Mammary epithelial cell (primary cell): ENCODE measurements at regions not wholly inside any gene's neighbourhood (a gene's known extent, or its start where the extent isn't known, plus 50 kb on each side); places are given as distances from the start of the nearest gene placed in this dataset.

Experiments
- CTCF ChIP-seq, 2 donors: IDR thresholded peaks in 1 of 2; conservative IDR thresholded peaks in 1 of 2; 2 replicates each; pipeline ENCODE4 v1.5.1; 2011 to 2012; ENCODE audit warnings: inconsistent platforms in 2 of 2, low read length in 2 of 2, mild to moderate bottlenecking in 2 of 2, control low read depth in 1 of 2, low read depth in 1 of 2; ENCODE audit not compliant: insufficient read depth in 1 of 2; ENCODE audit errors: extremely low read depth in 1 of 2
- EZH2 ChIP-seq: IDR thresholded peaks from 2 replicates; pipeline ENCODE4 v1.6.1; 2012; ENCODE audit warnings: low read length, inconsistent platforms, borderline replicate concordance

GRCh38 chr2:150715501-150715900, 228.0 kb upstream of the RND3 start:
- no peak for TF ChIP-seq CTCF (conservative IDR thresholded peaks at IDR 0.05 in 1 of 2, IDR thresholded peaks at IDR 0.05 in 1 of 2; ENCODE audit: extremely low read depth in 1 of 2, insufficient read depth in 1 of 2, low read depth in 1 of 2, low read length in 2 of 2)
- TF ChIP-seq EZH2 = no peak
